Medulla oblongata (tissue), 1 donor: ENCODE measurements at regions not wholly inside any gene's neighbourhood (a gene's known extent, or its start where the extent isn't known, plus 50 kb on each side); places are given as distances from the start of the nearest gene placed in this dataset.

Source experiments
- DNase-seq: peaks from one replicate; pipeline ENCODE4 v3.0.0-alpha.2; 2015; ENCODE audit errors: extremely low spot score

- no peak for DNase-seq
Observed at GRCh38 chr3:187823746-187824145, 78.5 kb upstream of the BCL6 start.

GRCh38 chr3:187827723-187828122 lies 82.5 kb upstream of the BCL6 start:
- DNase-seq: no peak

- DNase-seq: no peak
Observed at GRCh38 chr3:187828579-187829452, 83.5 kb upstream of the BCL6 start.

- DNase-seq: no peak
Observed at GRCh38 chr3:187830181-187830580, 84.9 kb upstream of the BCL6 start.

- DNase-seq: no peak
Observed at GRCh38 chr3:187831125-187832051, 86.1 kb upstream of the BCL6 start.

GRCh38 chr3:187832202-187832601 lies 86.9 kb upstream of the BCL6 start:
- no peak for DNase-seq

- DNase-seq: no peak
Observed at GRCh38 chr3:187833375-187833774, 88.1 kb upstream of the BCL6 start.

- DNase-seq: no peak
Observed at GRCh38 chr3:187833799-187834578, 88.7 kb upstream of the BCL6 start.

GRCh38 chr3:187836823-187837770 lies 91.8 kb upstream of the BCL6 start:
- no peak for DNase-seq

- no peak for DNase-seq
Observed at GRCh38 chr3:187838016-187838540, 92.8 kb upstream of the BCL6 start.

GRCh38 chr3:187839422-187839821 lies 94.2 kb upstream of the BCL6 start:
- DNase-seq: no peak

GRCh38 chr3:187840856-187841255 lies 95.6 kb upstream of the BCL6 start:
- no peak for DNase-seq

GRCh38 chr3:187841560-187841959 lies 96.3 kb upstream of the BCL6 start:
- DNase-seq: no peak

- DNase-seq: no peak
Observed at GRCh38 chr3:187843654-187844053, 98.4 kb upstream of the BCL6 start.

- DNase-seq: no peak
Observed at GRCh38 chr3:187844708-187845107, 99.4 kb upstream of the BCL6 start.

GRCh38 chr3:187845826-187846225 lies 100.6 kb upstream of the BCL6 start:
- no peak for DNase-seq

- no peak for DNase-seq
Observed at GRCh38 chr3:187848401-187848800, 103.1 kb upstream of the BCL6 start.

- DNase-seq: no peak
Observed at GRCh38 chr3:187849016-187849654, 103.9 kb upstream of the BCL6 start.

- DNase-seq: no peak
Observed at GRCh38 chr3:187850258-187850921, 105.1 kb upstream of the BCL6 start.
